GM12865 (cell line): ENCODE measurements at regions not wholly inside any gene's neighbourhood (a gene's known extent, or its start where the extent isn't known, plus 50 kb on each side); places are given as distances from the start of the nearest gene placed in this dataset.
"Not testable (repeated sequence)": the region's sequence is repeated elsewhere in the genome, so short reads cannot be mapped to it uniquely, and the experiment has no call there.

Source experiments
- DNase-seq: peaks from one replicate; pipeline ENCODE4 v3.0.0; 2010; ENCODE audit warnings: low read depth
- H3K4me3 ChIP-seq: 2 replicates; pipeline ENCODE4 v1.5.1; 2011; ENCODE audit warnings: mild to moderate bottlenecking, low read depth, low read length, control low read depth
- TF ChIP-seq, protein P1 (sequence below): IDR thresholded peaks from 2 replicates; pipeline ENCODE4 v1.5.1; 2011; ENCODE audit warnings: low read length, control low read depth, low read depth, inconsistent platforms; ENCODE audit not compliant: insufficient read depth; ENCODE audit errors: missing control alignments

DNA sequence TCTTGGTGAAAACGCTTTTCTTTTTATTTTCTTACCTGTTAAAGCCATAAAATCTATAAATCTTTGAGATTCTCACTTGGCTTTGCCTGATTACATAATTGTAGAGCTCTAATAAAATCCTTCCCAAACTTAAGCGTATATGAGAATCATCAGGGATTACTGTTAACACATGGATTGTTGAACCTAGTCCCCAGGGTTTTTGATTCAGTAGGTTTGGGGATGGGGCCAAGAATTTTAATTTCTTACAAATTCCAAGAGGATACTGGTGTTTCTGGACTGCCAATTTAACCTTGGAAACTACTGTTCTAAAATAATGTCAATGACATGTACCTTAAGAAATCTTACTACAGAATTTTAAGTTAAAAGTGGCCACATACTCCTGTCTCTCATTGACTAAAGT is 694.2 kb downstream of the BRINP3 start:
- no peak overlapping the region for H3K4me3 ChIP-seq
- DNase-seq: no peak
- TF ChIP-seq, protein P1, sequence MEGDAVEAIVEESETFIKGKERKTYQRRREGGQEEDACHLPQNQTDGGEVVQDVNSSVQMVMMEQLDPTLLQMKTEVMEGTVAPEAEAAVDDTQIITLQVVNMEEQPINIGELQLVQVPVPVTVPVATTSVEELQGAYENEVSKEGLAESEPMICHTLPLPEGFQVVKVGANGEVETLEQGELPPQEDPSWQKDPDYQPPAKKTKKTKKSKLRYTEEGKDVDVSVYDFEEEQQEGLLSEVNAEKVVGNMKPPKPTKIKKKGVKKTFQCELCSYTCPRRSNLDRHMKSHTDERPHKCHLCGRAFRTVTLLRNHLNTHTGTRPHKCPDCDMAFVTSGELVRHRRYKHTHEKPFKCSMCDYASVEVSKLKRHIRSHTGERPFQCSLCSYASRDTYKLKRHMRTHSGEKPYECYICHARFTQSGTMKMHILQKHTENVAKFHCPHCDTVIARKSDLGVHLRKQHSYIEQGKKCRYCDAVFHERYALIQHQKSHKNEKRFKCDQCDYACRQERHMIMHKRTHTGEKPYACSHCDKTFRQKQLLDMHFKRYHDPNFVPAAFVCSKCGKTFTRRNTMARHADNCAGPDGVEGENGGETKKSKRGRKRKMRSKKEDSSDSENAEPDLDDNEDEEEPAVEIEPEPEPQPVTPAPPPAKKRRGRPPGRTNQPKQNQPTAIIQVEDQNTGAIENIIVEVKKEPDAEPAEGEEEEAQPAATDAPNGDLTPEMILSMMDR: no peak

DNA sequence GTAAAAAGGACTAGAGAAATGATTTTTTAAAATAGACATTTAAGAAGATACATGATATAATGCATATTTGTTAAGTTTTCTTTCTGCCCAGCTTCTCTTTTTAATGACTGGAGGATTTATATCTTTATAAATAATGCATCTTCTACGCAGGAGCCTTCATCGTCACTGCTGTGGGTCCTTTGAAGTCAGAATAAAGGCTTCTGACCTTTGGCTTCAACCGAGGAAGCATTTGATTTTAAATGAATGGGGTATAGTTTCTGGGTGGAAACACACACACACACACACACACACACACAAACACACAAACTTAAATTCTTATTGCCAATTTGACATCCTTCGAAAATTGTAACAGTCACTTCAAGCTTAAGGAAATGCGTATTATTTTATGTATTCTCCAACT is 690.9 kb downstream of the BRINP3 start:
- DNase-seq: no peak
- TF ChIP-seq, protein P1: no peak
- H3K4me3 ChIP-seq: no peak overlapping the region

DNA sequence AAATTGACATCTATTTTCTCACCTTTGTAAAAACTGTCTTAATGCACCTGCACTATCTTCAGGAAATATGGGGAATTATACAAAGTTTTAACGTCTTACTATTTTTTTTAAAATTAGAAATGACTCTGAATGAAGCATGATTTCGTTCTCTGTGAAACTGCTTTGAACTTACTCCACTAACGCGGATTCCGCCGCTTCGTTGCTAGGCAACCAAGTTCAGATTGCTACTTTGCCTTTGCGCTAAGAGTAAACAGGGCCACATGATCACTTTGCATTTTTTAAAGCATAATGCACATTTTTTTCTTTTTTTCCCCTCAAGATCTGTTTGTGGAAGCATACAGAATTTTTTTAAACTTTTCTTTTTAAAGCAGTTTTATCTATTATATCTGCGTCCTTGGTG is 690.5 kb downstream of the BRINP3 start:
- peak; percentile 14 for DNase-seq
- H3K4me3 ChIP-seq: no peak overlapping the region
- TF ChIP-seq, protein P1: no peak

GRCh38 chr1:189790335-189790734 is 687.3 kb downstream of the BRINP3 start:
- no peak for DNase-seq
- no peak overlapping the region for H3K4me3 ChIP-seq
- TF ChIP-seq, protein P1: no peak

- DNase-seq: no peak
- no peak overlapping the region for H3K4me3 ChIP-seq
- TF ChIP-seq, protein P1: no peak
These were observed 674.3 kb downstream of the BRINP3 start for GRCh38 chr1:189803364-189803763.

GRCh38 chr1:189804352-189804751 is 673.3 kb downstream of the BRINP3 start:
- H3K4me3 ChIP-seq: no peak overlapping the region
- no peak for DNase-seq
- TF ChIP-seq, protein P1: no peak

- H3K4me3 ChIP-seq: no peak overlapping the region
- TF ChIP-seq, protein P1: no peak
- DNase-seq: no peak
These were observed 671.9 kb downstream of the BRINP3 start for GRCh38 chr1:189805735-189806134.

GRCh38 chr1:189810639-189811038 is 667.0 kb downstream of the BRINP3 start:
- not testable (repeated sequence) for DNase-seq, H3K4me3 ChIP-seq
